Heart right ventricle (tissue), 16 donors: ENCODE measurements at regions not wholly inside any gene's neighbourhood (a gene's known extent, or its start where the extent isn't known, plus 50 kb on each side); places are given as distances from the start of the nearest gene placed in this dataset.

Experiments
- ATAC-seq, 8 donors: fragments of 200-7000 bp; cut with Tn5 transposase; one replicate each; pipeline ENCODE4 v1.9.1; 2020; ENCODE audit warnings: mild to moderate bottlenecking in 8 of 8, moderate library complexity in 8 of 8, moderate number of reproducible peaks in 1 of 8
- DNase-seq, 2 donors: peaks; one replicate each; pipeline ENCODE4 v3.0.0-alpha.2; 2020
- H3K27ac ChIP-seq, 10 donors: fragments of 200-600 bp; sonication (generic) in 2 of 10; one replicate each; pipeline versions ENCODE4 v1.5.0 to v1.8.0; 2020 to 2022; ENCODE audit warnings: mild to moderate bottlenecking in 3 of 10
- H3K27me3 ChIP-seq, 7 donors: fragments of 200-600 bp; one replicate each; pipeline ENCODE4 v1.8.0; 2021 to 2022; ENCODE audit warnings: mild to moderate bottlenecking in 2 of 7
- H3K36me3 ChIP-seq, 9 donors: fragments of 200-600 bp; sonication (generic) in 1 of 9; one replicate each; pipeline versions ENCODE4 v1.5.0 to v1.8.0; 2020 to 2022; ENCODE audit warnings: mild to moderate bottlenecking in 2 of 9
- H3K4me1 ChIP-seq, 9 donors: fragments of 200-600 bp; sonication (generic) in 1 of 9; one replicate each; pipeline versions ENCODE4 v1.5.0 to v1.8.0; 2020 to 2022; ENCODE audit warnings: mild to moderate bottlenecking in 4 of 9
- H3K4me3 ChIP-seq, 10 donors: fragments of 200-600 bp; sonication (generic) in 2 of 10; one replicate each; pipeline versions ENCODE4 v1.5.0 to v1.8.0; 2020 to 2022; ENCODE audit warnings: mild to moderate bottlenecking in 7 of 10, moderate library complexity in 2 of 10
- H3K9me3 ChIP-seq, 11 donors: fragments of 200-600 bp in 10 of 11; sonication (generic) in 2 of 11; one replicate each; pipeline versions ENCODE4 v1.5.0 to v1.8.0; 2013 to 2022; ENCODE audit warnings: mild to moderate bottlenecking in 2 of 11, control low read depth in 1 of 11, moderate library complexity in 1 of 11
- CTCF ChIP-seq, 9 donors: fragments of 200-600 bp; sonication (generic) in 2 of 9; IDR thresholded peaks; one replicate each; pipeline versions ENCODE4 v1.5.0 to v1.8.0; 2021 to 2022; ENCODE audit warnings: antibody characterized with exemption in 9 of 9, mild to moderate bottlenecking in 5 of 9, moderate library complexity in 1 of 9
- WGBS, 2 donors: extraction: QIAGEN DNeasy Blood & Tissue Kit; methylation state at CpG; one replicate each; pipeline ENCODE4 v1.1.7; 2013; ENCODE audit warnings: inconsistent platforms in 1 of 2; 5-methylcytosine and 5-hydroxymethylcytosine counted together
- intact Hi-C, 10 donors: fragments of 100-400 bp; cut with DNase I; formaldehyde crosslinking; loops; one replicate each; pipeline versions ENCODE4 v1.11.1 to v1.14.2; 2022
- donor health status: Arrhythmogenic right ventricular cardiomyopathy.
- donor health status: ischemic (EF 13 %, LVEDD 7.1; RV severe dilation, severe dysfunction).
- donor health status: healthy with polysubstance abuse.
- donor health status: DM: no; HTN: yes; CAD: no.
- donor health status: DM: no; HTN: no; CAD: no.
- donor health status: ischemic (EF 25% LVEDD 6.9; RV normal size, moderate dysfunction).
- donor health status: ischemic (EF 25% LVEDD 5.7; RV mildly dilated, moderate dysfunction).
- donor health status: healthy.
- donor health status: DM: yes; HTN: yes; CAD: no.
- donor health status: Ischemic cardiomyopathy.
- donor health status: ischemic (EF 35%, LVEDD 5.7; RV mildly dilated, moderate dysfunction).
- donor health status: nonischemic (EF 11% LVEDD 7.7; RV severe dilation, severe dysfunction).
- donor health status: DM: yes; HTN: yes; CAD: no.
- donor health status: PGD.
- donor health status: ischemic (EF 29% LVEDD 5.4; RV normal size, mild dysfunction).
- donor health status: nonischemic (EF 23%, LVEDD 6.1; RV moderate dilation, normal function).

GRCh38 chr2:84052913-84053312 is 406.2 kb downstream of the SUCLG1 start:
- no peak overlapping the region for H3K27ac ChIP-seq
- H3K9me3 ChIP-seq, result no peaks in the 10 kb centered on the region
- H3K27me3 ChIP-seq, result no peaks in the 10 kb centered on the region
- no peak for TF ChIP-seq CTCF (IDR thresholded peaks at IDR 0.05)
- WGBS, 2 donors, result 41 to 65% methylated on average over 2 of the region's 2 CpGs
- ATAC-seq (no peak), DNase-seq (no peak)
- no peaks in the 10 kb centered on the region for H3K4me1 ChIP-seq
- no peak overlapping the region for H3K4me3 ChIP-seq
- no peaks in the 10 kb centered on the region for H3K36me3 ChIP-seq
- intact Hi-C loops, result no loop called here

- no peaks in the 10 kb centered on the region for H3K4me1 ChIP-seq
- TF ChIP-seq CTCF (IDR thresholded peaks at IDR 0.05), result no peak
- peaks cover 0 to 2% (median 0%) of the 10 kb centered on the region in 11 donors for H3K9me3 ChIP-seq
- H3K27me3 ChIP-seq, result no peaks in the 10 kb centered on the region
- ATAC-seq, result no peak
- H3K36me3 ChIP-seq, result no peaks in the 10 kb centered on the region
- 83 to 84% methylated on average over 2 of the region's 2 CpGs for WGBS, 2 donors
- H3K4me3 ChIP-seq, result no peak overlapping the region
- no peak overlapping the region for H3K27ac ChIP-seq
- no peak for DNase-seq
- intact Hi-C loops, result no loop called here
Observed at GRCh38 chr2:84052043-84052442, 407.0 kb downstream of the SUCLG1 start.

- H3K27me3 ChIP-seq, result peaks cover 0 to 2% (median 0%) of the 10 kb centered on the region in 7 donors
- TF ChIP-seq CTCF (IDR thresholded peaks at IDR 0.05), result no peak
- no peak overlapping the region for H3K4me3 ChIP-seq
- H3K9me3 ChIP-seq, result peaks cover 0 to 2% (median 0%) of the 10 kb centered on the region in 11 donors
- ATAC-seq (no peak), DNase-seq (no peak)
- H3K4me1 ChIP-seq, result no peaks in the 10 kb centered on the region
- H3K27ac ChIP-seq, result no peak overlapping the region
- WGBS, 2 donors, result 72 to 81% methylated on average over 4 of the region's 4 CpGs
- H3K36me3 ChIP-seq, result no peaks in the 10 kb centered on the region
- intact Hi-C loops, result no loop called here
Observed at GRCh38 chr2:84048964-84049363, 410.1 kb downstream of the SUCLG1 start.

GRCh38 chr2:84041506-84041905 is 417.6 kb downstream of the SUCLG1 start:
- no peaks in the 10 kb centered on the region for H3K4me1 ChIP-seq
- no peak for DNase-seq
- no peak overlapping the region for H3K4me3 ChIP-seq
- WGBS, 2 donors, result 77 to 81% methylated on average over 3 of the region's 3 CpGs
- H3K27ac ChIP-seq, result no peak overlapping the region
- peaks cover 0 to 2% (median 0%) of the 10 kb centered on the region in 11 donors for H3K9me3 ChIP-seq
- no peaks in the 10 kb centered on the region for H3K36me3 ChIP-seq
- TF ChIP-seq CTCF (IDR thresholded peaks at IDR 0.05), result no peak
- H3K27me3 ChIP-seq, result peaks cover 0 to 7% (median 0%) of the 10 kb centered on the region in 7 donors
- no peak for ATAC-seq
- intact Hi-C loops, result no loop called here
